ENCODE measurements at regions not wholly inside any gene's neighbourhood (a gene's known extent, or its start where the extent isn't known, plus 50 kb on each side); places are given as distances from the start of the nearest gene placed in this dataset.

- 30% methylated on average over 5 of the region's 5 CpGs for WGBS (ENCODE audit: low lambda C conversion rate)
- Histone ChIP-seq H3K27ac (ENCODE audit: low read depth in 2 of 2, low read length in 1 of 2) (no peak overlapping the region), H3K36me3 (replicated peaks in 1 of 2; ENCODE audit: control insufficient read depth in 1 of 2, insufficient read depth in 2 of 2, low read length in 1 of 2) (no peaks in the 10 kb centered on the region), H3F3A (replicated peaks; ENCODE audit: insufficient read depth) (no peaks in the 10 kb centered on the region), H3K9me2 (no peaks in the 10 kb centered on the region), H3K4me2 (no peak overlapping the region), H3K27me3 (ENCODE audit: insufficient read depth) (peaks cover 13% of the 10 kb centered on the region; the same call in 1 of the 2 replicates), H3K9me3 (no peaks in the 10 kb centered on the region), H3K4me3 (ENCODE audit: low read depth in 2 of 2, low read length in 1 of 2) (no peak overlapping the region), H2AFZ (ENCODE audit: low read depth) (no peak overlapping the region), H3K79me2 (ENCODE audit: insufficient read depth) (no peaks in the 10 kb centered on the region), H3K4me1 (ENCODE audit: control insufficient read depth in 1 of 2, insufficient read depth in 2 of 2, low read depth in 1 of 2, low read length in 1 of 2) (no peaks in the 10 kb centered on the region), H4K20me1 (ENCODE audit: insufficient read depth) (no peaks in the 10 kb centered on the region), H3K9ac (no peak overlapping the region)
- ChIA-PET CTCF (no interaction called here), POLR2A (no interaction called here)
- TF ChIP-seq MXI1 (IDR thresholded peaks at IDR 0.05; ENCODE audit: low read depth, low read length): no peak
- no peak for TF ChIP-seq MAX (IDR thresholded peaks at IDR 0.05; ENCODE audit: low read depth)
- no peak for TF ChIP-seq SMC3 (IDR thresholded peaks at IDR 0.05; ENCODE audit: low read depth, low read length)
- no peak for TF ChIP-seq FOSL2 (IDR thresholded peaks at IDR 0.05; ENCODE audit: borderline replicate concordance, low read depth)
- TF ChIP-seq MEF2A (IDR thresholded peaks at IDR 0.05; ENCODE audit: borderline replicate concordance, low read depth): no peak
- TF ChIP-seq RXRA (IDR thresholded peaks at IDR 0.05; ENCODE audit: borderline replicate concordance, low read depth): no peak
- TF ChIP-seq EP300 (IDR thresholded peaks at IDR 0.05; ENCODE audit: borderline replicate concordance in 1 of 2, low read depth in 1 of 2, low read length in 1 of 2): no peak
- no peak for TF ChIP-seq GATA2 (CRISPR knock-in tag; IDR thresholded peaks at IDR 0.05)
- no peak for TF ChIP-seq FOXM1 (IDR thresholded peaks at IDR 0.05; ENCODE audit: low read depth)
- no peak for TF ChIP-seq EZH2phosphoT487 (IDR thresholded peaks at IDR 0.05; ENCODE audit: borderline replicate concordance, low read depth)
- no peak for TF ChIP-seq NFIC (IDR thresholded peaks at IDR 0.05; ENCODE audit: borderline replicate concordance)
- no peak for TF ChIP-seq SIN3A (IDR thresholded peaks at IDR 0.05; ENCODE audit: borderline replicate concordance, low read depth, low read length)
- DNase-seq: no peak
Observed at GRCh38 chr11:32500001-32500400, 64.7 kb upstream of the WT1 start.

- ChIA-PET CTCF (interaction anchor here (0.6 kb wide), 1 partner anchor 32 kb away, joined by 3 read pairs; no protein-coding TSS in a partner anchor), POLR2A (no interaction called here)
- no peaks in the 10 kb centered on the region for H3K4me1 ChIP-seq (ENCODE audit: control insufficient read depth in 1 of 2, insufficient read depth in 2 of 2, low read depth in 1 of 2, low read length in 1 of 2)
- H3F3A ChIP-seq (replicated peaks; ENCODE audit: insufficient read depth): no peaks in the 10 kb centered on the region
- no peak overlapping the region for H2AFZ ChIP-seq (ENCODE audit: low read depth)
- no peaks in the 10 kb centered on the region for H3K36me3 ChIP-seq (replicated peaks in 1 of 2; ENCODE audit: control insufficient read depth in 1 of 2, insufficient read depth in 2 of 2, low read length in 1 of 2)
- H3K9me3 ChIP-seq: no peaks in the 10 kb centered on the region
- H3K4me2 ChIP-seq: no peak overlapping the region
- no peak for DNase-seq
- H4K20me1 ChIP-seq (ENCODE audit: insufficient read depth): no peaks in the 10 kb centered on the region
- H3K27ac ChIP-seq (ENCODE audit: low read depth in 2 of 2, low read length in 1 of 2): no peak overlapping the region
- no peaks in the 10 kb centered on the region for H3K79me2 ChIP-seq (ENCODE audit: insufficient read depth)
- peaks cover 20% of the 10 kb centered on the region; the same call in 1 of the 2 replicates for H3K27me3 ChIP-seq (ENCODE audit: insufficient read depth)
- 0% methylated on average over 2 of the region's 2 CpGs for WGBS (ENCODE audit: low lambda C conversion rate)
- H3K9me2 ChIP-seq: no peaks in the 10 kb centered on the region
- H3K9ac ChIP-seq: no peak overlapping the region
- H3K4me3 ChIP-seq (ENCODE audit: low read depth in 2 of 2, low read length in 1 of 2): no peak overlapping the region
- TF ChIP-seq RCOR1 (IDR thresholded peaks at IDR 0.05; ENCODE audit: low read length): no peak
- TF ChIP-seq PBX3 (IDR thresholded peaks at IDR 0.05): no peak
- no peak for TF ChIP-seq EZH2phosphoT487 (IDR thresholded peaks at IDR 0.05; ENCODE audit: borderline replicate concordance, low read depth)
- no peak for TF ChIP-seq SIN3A (IDR thresholded peaks at IDR 0.05; ENCODE audit: borderline replicate concordance, low read depth, low read length)
- no peak for TF ChIP-seq GABPA (IDR thresholded peaks at IDR 0.05; ENCODE audit: low read depth)
- TF ChIP-seq CTCF (IDR thresholded peaks at IDR 0.05): no peak
- no peak for TF ChIP-seq TCF12 (IDR thresholded peaks at IDR 0.05)
Observed at GRCh38 chr11:32497951-32498350, 62.6 kb upstream of the WT1 start.
